CD4-positive, alpha-beta T cell treated with Interleukin-4 for 4 hours (primary cell): ENCODE measurements at regions not wholly inside any gene's neighbourhood (a gene's known extent, or its start where the extent isn't known, plus 50 kb on each side); places are given as distances from the start of the nearest gene placed in this dataset.

Experiments
- DNase-seq: peaks from one replicate; pipeline ENCODE4 v3.0.0-alpha.2; 2020

DNA sequence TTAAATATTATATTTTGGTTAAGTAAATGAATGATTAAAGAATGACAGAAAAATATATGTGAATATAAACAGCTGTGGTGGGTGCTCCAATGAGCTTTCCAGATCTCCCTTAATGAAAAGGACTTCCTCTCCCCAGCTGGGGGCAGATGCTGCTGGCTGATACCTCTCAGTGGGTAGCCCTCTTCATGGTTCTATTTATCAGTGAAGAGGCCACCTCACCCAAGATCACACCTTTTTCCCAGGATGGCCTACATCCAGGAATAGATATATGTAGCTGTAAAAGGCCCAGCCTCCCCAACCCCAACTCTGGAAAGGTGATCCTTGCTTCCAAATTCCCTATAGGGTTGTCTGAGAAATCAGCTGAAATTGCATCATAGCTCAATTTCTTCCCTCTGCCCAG lies 135.2 kb upstream of the ACVR2A start:
- no peak for DNase-seq

GRCh38 chr2:147703171-147703570 lies 141.7 kb upstream of the ACVR2A start:
- no peak for DNase-seq

DNA sequence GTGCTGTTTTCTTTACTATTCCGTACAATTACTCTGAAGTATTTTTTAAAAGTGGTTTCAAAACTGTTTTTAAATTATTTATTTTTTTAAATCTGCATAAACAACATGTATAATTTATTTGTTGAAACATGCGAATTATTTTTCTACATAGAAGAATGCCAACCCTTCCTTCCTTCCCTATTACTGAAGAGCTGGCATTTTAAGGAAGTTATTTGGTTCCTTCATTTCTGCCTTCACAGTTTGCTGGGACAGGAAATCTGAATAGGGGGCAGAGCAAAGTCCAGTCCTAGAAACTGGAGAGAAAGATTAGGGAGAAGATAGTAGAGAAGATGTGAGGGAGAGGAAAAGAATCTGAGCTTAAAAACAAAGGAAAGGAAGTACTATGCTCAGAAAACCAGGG lies 146.7 kb upstream of the ACVR2A start:
- no peak for DNase-seq

- no peak for DNase-seq
Measured at GRCh38 chr2:147696426-147696825, 148.4 kb upstream of the ACVR2A start.

- peak; percentile 9 for DNase-seq
Measured at GRCh38 chr2:147689220-147689909, 155.5 kb upstream of the ACVR2A start.

- no peak for DNase-seq
Measured at GRCh38 chr2:147688242-147688641, 156.6 kb upstream of the ACVR2A start.

DNA sequence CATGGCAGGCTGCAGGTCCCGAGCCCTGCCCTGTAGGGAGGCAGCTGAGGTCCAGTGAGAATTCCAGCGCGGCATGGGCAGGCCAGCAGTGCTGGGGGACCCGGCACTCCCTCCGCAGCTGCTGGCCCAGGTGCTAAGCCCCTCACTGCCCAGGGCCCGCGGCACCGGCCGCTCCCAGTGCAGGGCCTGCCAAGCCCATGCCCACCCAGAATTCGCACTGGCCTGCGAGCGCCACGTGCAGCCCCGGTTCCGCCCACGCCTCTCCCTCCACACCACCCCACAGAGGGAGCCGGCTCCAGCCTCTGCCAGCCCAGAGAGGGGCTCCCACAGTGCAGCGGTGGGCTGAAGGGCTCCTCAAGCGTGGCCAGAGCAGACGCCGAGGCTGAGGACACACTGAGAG lies 158.5 kb upstream of the ACVR2A start:
- DNase-seq: no peak

- DNase-seq: no peak
Measured at GRCh38 chr2:147684903-147685302, 159.9 kb upstream of the ACVR2A start.

GRCh38 chr2:147683380-147683779 lies 161.4 kb upstream of the ACVR2A start:
- no peak for DNase-seq

DNA sequence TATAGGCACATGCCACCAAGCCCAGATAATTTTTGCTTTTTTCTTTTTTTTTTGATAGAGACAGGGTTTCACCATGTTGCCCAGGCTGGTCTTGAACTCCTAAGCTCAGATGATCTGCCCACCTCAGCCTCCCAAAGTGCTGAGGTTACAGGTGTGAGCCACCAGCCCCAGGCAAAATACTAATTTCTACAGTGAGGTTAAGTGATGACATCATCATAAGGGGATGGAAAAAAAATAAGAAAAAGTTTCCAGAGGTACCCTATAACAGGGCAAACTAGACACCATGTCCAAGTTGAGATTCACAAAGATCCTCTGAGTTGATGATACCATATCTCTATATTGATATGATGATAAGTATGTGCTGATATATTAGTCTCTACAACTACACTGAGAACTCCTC lies 163.7 kb upstream of the ACVR2A start:
- no peak for DNase-seq

DNA sequence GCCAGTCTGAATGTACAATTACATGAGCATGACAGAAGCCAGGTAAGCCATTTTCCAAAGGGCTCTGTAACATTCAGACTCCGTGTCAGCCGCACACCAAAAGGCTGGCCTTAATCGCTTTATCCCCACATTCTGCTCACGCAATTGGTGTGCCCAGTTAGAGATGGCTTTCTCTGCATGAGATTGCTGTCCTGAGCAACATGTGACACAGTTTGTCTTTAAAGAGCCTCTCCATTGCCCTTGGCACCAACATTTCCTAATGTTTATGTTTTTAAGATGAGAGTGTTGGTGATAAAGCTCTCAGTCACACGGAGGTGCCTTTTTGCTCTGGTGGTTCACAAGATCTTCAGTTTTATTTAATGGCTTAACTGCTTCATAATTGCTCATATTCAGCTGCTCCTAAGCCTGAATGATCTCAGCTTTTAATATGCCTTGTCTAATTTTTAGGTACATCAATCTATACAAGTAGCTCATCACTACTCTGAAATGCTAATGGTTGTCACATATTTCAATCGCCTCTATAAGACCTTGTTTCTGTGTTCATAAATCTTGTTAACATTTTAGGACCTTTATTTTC lies 164.8 kb upstream of the ACVR2A start:
- DNase-seq: no peak

- no peak for DNase-seq
Measured at GRCh38 chr2:147679191-147679954, 165.5 kb upstream of the ACVR2A start.

- no peak for DNase-seq
Measured at GRCh38 chr2:147665105-147665504, 179.7 kb upstream of the ACVR2A start.

GRCh38 chr2:147663962-147664361 lies 180.9 kb upstream of the ACVR2A start:
- DNase-seq: peak; percentile 31

GRCh38 chr2:147663153-147663961 lies 181.5 kb upstream of the ACVR2A start:
- peak; percentile 47 for DNase-seq

DNA sequence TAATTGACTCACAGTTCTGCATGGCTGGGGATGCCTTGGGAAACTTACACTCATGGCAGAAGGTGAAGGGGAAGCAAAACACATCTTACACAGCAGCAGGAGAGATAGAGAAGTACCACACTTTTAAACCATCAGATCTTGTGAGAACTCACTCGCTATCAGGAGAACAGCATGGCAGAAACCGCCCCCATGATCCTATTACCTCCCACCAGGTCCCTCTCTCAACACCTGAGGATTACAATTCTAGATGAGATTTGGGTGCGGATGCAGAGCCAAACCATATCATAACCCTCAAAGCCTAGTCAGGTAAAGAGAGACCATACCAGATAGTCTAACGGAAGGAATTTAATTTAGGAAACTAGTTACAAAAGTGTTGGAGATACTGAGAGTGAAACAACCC lies 182.6 kb upstream of the ACVR2A start:
- no peak for DNase-seq

GRCh38 chr2:147660680-147661079 lies 184.1 kb upstream of the ACVR2A start:
- DNase-seq: no peak

DNA sequence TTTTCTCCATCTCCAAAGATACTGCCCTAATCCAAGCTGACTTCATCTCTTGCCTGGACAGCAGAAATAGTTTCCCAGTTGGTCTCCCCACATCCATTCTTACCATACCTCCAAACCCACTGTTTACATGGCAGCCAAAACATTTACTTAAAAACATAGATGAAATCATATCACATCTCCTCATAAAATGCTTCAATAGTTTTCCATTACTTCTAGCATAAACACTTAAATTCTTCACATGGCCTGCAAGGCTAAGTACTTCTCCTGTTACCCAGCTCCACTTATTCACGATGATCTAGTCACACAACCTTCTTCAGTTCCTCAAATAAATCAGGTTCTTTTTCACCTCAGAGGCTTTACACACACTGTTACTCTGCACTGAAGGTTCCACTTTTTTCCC lies 185.8 kb upstream of the ACVR2A start:
- no peak for DNase-seq

GRCh38 chr2:147657086-147658000 lies 187.5 kb upstream of the ACVR2A start:
- no peak for DNase-seq

- DNase-seq: no peak
Measured at GRCh38 chr2:147649998-147650397, 194.8 kb upstream of the ACVR2A start.

DNA sequence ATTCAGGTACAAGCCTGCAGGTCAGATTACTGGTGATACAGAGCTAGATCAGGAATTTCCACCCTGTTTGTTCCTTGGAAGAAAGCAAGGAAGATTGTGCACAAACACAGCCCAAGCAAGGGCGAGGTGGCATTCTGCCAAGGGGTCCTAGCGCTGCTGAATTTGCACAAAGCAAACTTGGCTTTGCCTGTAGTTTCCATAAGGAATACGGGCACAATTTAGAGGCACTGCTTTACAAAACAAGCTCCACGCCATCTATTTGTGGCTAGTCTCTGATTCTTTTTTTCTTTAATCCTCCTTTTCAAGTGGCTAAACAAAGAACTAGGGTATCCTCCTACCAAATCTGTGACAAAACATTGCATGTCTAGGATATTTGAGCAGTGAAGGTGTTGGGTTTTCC lies 195.5 kb upstream of the ACVR2A start:
- DNase-seq: no peak

- DNase-seq: no peak
Measured at GRCh38 chr2:147648471-147648870, 196.4 kb upstream of the ACVR2A start.
